COLO829 (cell line): ENCODE measurements at regions not wholly inside any gene's neighbourhood (a gene's known extent, or its start where the extent isn't known, plus 50 kb on each side); places are given as distances from the start of the nearest gene placed in this dataset.
"Not testable (repeated sequence)": the region's sequence is repeated elsewhere in the genome, so short reads cannot be mapped to it uniquely, and the experiment has no call there.

Source experiments
- DNase-seq: peaks from one replicate; pipeline ENCODE4 v3.0.0; 2012; ENCODE audit warnings: low spot score

DNA sequence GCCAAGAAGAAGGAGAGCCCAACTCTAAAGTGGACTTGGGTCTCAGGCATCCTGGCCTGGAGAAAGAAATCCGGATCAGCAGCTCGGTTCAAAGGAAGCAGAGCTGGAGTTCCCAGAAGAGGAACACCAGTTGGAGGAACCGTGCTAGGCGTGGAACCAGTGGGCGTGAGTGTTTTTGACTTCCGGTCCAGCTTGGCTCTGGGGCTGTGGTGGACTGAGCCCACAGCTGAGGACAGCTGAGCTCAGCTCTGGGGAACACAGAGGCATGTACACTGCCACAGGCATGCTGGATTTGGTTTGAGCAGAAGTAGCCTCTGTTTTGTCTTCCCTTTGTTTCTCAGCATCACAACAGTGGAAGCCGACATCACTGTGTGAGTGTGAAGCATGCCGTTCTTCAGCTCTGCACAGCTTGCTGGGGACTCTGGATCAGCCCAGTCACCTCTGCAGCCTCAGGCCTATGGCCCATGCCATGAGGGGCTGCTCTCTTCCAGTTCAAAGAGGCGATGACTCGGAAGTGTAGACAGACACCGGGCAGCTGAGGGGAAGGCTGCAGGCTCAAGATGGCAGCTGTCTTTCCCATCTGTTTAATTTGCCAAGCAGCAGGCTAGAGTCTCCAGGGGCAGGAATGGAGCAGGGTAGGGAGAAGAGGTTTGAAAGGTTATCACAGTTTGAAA lies 185.8 kb upstream of the UBE3A start:
- no peak for DNase-seq

GRCh38 chr15:25623708-25624107 lies 184.9 kb upstream of the UBE3A start:
- DNase-seq: no peak

GRCh38 chr15:25620466-25620865 lies 181.6 kb upstream of the UBE3A start:
- no peak for DNase-seq

- DNase-seq: no peak
Observed at GRCh38 chr15:25619761-25620160, 180.9 kb upstream of the UBE3A start.

- DNase-seq: no peak
Observed at GRCh38 chr15:25619076-25619475, 180.3 kb upstream of the UBE3A start.

GRCh38 chr15:25618161-25618560 lies 179.3 kb upstream of the UBE3A start:
- DNase-seq: no peak

DNA sequence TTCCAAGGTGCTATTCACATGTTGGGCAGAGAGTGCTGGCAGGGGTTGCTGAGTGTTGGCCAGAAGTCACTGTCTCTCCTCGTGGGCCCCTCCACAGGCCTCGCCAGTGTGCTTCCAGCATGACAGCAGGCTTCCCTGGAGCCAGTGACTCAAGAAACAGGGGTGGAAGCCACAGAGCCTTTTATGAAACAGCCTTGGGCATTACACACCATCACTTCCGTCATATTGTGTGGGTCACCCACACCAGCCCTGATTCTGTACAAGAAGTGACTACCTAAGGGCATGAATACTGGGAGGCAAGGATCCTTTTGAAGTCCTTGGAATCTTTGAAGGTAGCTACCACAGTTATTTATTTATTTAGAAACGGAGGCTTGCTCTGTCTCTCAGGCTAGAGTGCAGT lies 177.6 kb upstream of the UBE3A start:
- no peak for DNase-seq

DNA sequence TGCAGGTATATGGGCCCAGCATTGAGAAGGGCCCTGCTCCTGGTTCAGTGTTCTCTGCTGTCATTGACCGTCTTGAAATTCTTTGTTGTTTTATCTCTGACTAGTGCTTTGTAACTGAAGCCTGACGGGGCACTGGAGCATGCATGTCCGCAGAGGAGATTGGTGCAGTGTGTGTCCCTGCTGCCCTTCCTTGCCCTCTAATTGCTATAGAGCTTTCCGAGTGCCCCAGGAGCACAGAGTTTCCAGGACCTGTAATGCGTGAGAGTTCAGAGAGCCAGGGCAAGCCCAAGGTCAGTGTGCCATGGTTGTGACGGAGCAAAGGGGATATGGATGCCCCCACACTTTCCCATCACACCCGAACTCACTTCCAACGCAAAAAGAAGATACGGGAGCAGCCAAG lies 174.3 kb upstream of the UBE3A start:
- no peak for DNase-seq

DNA sequence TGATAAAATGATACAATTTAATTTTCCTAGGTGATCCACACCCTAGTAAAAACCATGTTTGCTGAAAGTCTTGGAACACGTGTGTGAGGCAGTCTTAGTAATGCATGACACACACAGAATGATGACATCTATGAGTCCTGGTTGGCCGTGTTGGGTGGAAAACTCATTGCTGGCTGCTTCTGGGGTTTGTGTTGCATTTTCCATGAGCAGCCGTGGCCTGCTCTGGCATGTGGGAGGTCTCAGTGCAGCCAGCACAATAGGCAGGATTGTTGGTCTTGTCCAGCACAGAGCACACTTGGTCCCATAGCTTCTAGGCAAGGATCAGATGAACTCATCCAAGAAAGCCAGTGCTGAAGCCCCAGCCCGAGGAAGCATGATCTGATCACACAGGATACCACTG lies 172.8 kb upstream of the UBE3A start:
- peak; percentile 21 for DNase-seq

GRCh38 chr15:25609371-25609770 lies 170.5 kb upstream of the UBE3A start:
- no peak for DNase-seq

- no peak for DNase-seq
Observed at GRCh38 chr15:25608926-25609325, 170.1 kb upstream of the UBE3A start.

DNA sequence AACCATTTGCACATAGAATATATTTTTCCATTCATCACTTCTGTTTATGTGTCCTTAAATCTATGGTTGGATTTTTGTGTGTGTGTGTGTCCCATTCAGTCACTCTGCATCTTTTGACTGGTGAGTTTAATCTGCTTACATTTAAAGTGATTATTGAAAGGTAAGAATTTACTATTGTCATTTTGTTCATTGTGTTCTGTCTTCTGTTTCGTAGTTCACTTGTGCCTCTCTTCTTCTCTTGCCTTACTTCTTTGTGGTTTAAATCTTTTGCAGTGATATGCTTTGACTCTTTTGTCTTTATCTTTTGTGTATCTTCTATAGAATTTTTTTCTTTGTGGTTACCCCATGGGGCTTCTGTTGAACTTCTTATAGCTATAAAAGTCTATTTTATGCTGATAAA lies 166.3 kb upstream of the UBE3A start:
- DNase-seq: no peak

DNA sequence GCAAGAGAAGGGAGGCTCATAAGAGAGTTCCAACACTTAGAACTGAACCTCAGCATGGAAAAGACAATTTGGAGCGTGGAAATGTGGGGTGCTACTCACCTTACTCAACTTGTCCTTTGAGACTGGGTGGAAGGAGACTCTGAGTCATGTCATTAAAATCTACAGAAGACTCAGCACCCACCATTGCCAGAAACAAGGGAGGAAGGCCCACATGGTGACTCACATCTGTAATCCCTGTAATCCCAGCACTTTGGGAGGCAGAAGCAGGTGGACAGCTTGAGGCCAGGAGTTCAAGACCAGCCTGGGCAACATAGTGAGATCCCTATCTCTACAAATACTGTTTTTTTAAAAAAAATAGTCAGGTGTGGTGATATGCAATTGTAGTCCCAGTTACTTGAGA lies 161.9 kb upstream of the UBE3A start:
- DNase-seq: no peak

- DNase-seq: no peak
Observed at GRCh38 chr15:25597571-25597970, 158.7 kb upstream of the UBE3A start.

DNA sequence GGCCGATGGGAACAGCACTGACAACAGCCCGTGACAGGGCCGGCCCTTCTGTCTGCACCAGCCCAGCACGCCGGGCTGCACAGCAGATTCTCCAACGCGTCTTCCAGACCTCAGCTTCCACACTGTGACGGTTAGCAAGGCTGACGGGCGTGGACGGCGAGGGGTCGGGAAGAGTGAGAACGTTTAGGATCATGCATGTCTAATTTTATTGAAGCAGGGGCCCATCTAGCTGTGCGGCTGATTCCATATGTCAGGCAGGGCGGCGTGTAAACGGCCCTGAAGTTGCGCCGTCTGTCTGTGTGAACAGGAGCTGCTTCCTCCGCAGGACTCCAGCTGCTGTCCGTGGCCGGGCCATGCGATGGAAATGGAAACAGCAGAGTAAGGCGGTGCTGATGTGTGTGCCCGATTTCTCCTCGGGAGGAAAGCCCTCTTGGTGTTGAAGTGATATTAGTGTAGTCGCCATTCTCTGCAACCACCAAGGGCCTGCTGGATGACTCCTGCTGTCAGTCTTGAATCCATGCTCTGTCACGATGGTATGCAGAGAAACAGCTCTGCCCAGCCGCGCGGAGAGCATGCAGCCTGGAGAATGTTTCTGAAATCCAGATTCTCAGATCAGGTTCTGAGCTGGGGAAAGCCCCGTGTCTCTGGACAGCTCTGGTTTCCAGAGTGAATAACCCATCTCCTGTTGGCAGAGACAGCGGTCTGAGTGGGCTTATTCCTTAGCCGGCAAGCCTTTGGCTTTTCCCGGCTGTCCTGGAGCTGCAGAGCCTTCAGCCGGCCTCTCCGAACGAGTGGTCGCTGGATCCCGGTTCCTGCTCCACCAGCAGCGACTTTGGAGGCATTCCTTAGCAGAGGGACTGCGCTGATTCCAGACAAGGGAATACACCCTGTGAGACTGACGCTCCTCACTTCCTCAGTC lies 158.1 kb upstream of the UBE3A start:
- DNase-seq: no peak

GRCh38 chr15:25587616-25588340 lies 149.0 kb upstream of the UBE3A start:
- DNase-seq: no peak

DNA sequence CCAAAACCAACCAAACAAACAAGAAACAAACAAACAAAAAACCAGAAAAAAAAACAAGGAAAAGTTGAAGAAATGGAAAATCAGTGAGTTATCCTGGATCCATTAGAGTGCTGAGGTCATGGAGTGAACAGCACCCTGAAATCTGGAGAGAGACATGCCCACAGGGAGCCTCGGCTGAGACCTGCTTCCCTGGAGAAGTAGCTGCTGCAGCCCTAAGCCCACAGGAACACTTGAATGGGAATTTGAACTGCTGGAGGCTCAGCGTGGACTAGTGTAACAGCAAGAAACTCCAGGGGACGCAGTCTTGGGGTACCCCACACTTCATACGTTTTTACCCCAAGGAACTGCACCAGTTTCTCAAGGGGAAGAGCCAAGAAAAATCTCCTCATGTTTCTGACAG lies 144.1 kb upstream of the UBE3A start:
- no peak for DNase-seq

- DNase-seq: no peak
Observed at GRCh38 chr15:25579127-25579526, 140.3 kb upstream of the UBE3A start.

DNA sequence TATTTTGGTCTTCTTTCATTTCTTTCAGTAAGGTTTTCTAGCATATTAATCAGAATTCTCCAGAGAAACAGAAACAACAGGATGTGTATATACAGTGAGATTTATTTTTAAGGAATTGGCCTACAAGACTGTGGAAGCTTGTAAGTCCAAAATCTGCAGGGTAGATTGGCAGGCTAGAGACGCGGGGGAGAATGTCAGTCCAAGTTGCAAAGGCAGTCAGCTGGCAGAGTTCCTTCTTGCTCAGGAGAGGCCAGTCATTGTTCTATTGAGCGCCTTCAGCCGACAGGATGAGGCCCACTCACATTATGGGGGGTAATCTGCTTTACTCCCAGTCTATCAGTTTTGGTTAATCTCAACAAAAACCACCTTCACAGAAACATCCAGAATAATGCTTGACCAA lies 133.4 kb upstream of the UBE3A start:
- no peak for DNase-seq

DNA sequence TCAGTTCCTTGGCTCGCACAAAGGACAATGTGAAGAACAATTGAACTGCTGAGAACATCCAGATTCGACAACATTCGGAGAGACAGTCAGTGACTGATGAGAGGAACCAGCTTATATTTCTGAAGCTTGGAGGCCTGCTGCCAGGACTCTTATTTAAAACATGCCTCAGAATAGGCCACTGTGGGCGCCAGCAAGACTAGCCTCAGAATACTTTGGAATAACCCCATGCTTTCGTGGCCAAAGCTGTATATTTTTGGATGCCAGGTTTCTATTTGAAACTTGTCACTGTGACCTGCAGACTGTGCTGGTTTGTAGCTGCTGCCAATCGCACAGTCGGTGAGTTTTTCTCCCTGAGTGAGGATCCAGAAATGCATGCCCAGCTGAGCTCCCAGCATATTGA lies 129.9 kb upstream of the UBE3A start:
- DNase-seq: no peak

DNA sequence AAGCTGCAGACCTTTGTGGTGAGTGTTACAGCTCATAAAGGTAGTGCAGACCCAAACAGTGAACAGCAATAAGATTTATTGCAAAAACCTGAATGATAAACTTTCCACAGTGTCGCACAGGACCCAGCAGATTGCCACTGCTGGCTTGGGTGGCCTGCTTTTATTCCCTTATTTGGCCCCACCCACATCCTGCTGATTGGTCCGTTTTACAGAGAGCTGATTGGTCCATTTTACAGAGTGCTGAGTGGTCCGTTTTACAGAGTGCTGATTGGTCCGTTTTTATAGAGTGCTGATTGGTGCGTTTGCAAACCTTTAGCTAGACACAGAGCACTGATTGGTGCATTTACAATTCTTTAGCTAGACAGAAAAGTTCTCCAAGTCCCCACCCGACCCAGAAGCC lies 127.7 kb upstream of the UBE3A start:
- not testable (repeated sequence) for DNase-seq

DNA sequence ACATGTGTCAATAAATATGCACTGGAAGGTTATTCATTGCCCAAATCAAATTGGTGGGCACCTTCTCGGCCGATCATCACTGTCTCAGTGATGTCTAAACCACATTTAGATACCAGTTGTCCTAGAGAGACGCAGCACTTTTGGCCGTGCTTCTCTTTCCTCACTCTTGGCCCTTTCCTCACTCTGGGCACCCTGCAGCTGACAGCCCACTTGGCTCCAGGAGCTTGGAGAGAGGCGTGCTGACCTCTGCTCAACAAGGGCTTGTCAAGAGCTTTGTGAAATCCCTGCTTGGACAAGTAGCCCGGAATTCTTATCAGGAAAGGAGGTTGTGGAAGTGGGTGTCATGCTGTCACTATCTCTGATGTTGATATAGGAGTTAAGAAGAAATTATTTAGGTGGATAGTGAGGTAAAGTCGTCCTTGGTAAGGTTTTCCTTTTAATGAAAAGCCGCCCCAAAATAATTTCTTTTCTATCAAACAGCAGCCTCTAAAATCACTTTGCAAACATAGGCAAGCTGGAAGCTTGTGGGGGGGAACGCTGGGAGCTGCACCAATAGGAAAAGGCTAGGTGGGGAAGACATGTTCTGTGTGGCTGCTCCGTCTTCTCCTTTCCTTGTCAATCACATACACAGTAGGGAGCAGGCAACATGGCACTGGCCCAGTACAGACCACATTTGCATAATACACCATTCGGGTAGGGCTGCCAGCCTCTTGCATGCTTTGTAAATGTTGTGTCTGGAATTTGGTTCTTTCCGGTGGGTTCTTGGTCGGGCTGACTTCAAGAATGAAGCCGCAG lies 126.8 kb upstream of the UBE3A start:
- DNase-seq: no peak
